HFF-Myc (cell line): ENCODE measurements at regions not wholly inside any gene's neighbourhood (a gene's known extent, or its start where the extent isn't known, plus 50 kb on each side); places are given as distances from the start of the nearest gene placed in this dataset.

ENCODE experiments used
- DNase-seq: peaks from one replicate; pipeline ENCODE4 v3.0.0-alpha.2; 2011; ENCODE audit warnings: low read depth; ENCODE audit errors: extremely low read depth
- H3K4me3 ChIP-seq: replicated peaks from 2 replicates; pipeline ENCODE4 v1.5.1; 2011; ENCODE audit warnings: low read depth, mild to moderate bottlenecking, control low read depth, low read length
- TF ChIP-seq, protein P1 (sequence below): IDR thresholded peaks from 2 replicates; pipeline ENCODE4 v1.5.1; 2012; ENCODE audit warnings: mild to moderate bottlenecking, low read depth, low read length, control low read depth; ENCODE audit errors: missing control alignments

- TF ChIP-seq, protein P1, sequence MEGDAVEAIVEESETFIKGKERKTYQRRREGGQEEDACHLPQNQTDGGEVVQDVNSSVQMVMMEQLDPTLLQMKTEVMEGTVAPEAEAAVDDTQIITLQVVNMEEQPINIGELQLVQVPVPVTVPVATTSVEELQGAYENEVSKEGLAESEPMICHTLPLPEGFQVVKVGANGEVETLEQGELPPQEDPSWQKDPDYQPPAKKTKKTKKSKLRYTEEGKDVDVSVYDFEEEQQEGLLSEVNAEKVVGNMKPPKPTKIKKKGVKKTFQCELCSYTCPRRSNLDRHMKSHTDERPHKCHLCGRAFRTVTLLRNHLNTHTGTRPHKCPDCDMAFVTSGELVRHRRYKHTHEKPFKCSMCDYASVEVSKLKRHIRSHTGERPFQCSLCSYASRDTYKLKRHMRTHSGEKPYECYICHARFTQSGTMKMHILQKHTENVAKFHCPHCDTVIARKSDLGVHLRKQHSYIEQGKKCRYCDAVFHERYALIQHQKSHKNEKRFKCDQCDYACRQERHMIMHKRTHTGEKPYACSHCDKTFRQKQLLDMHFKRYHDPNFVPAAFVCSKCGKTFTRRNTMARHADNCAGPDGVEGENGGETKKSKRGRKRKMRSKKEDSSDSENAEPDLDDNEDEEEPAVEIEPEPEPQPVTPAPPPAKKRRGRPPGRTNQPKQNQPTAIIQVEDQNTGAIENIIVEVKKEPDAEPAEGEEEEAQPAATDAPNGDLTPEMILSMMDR = no peak
- no peak overlapping the region for H3K4me3 ChIP-seq
- DNase-seq = no peak
Measured at GRCh38 chr18:51391215-51391614, 193.7 kb upstream of the MEX3C start.

- H3K4me3 ChIP-seq = no peak overlapping the region
Measured at GRCh38 chr18:51391731-51392130, 194.2 kb upstream of the MEX3C start.

DNA sequence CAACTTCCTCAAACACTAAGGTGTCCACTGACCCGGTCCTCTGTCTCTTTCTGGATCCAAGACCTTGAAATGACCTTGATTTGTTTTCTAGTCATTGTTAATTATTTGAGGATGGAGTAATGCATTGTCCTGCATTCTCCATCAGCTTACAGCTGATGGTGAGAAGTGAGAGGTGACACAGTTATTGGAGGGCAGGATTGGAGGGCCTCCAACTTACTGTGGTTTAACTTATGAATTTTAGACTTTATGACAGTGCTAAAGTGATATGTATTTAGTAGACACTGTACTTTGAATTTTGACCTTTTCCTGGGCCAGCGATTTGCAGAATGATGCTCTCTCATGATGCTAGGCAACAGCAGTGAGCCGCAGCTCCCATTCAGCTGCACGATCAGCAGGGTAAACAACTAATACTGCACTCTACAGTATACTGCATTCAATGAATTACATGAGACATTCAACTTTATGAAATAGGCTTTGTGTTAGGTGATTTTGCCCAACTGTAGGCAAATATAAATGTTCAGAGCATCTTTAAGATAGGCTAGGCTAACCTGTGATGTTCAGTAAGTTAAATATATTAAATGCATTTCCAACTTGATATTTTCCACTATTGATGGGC is 200.0 kb upstream of the MEX3C start:
- DNase-seq = no peak
- no peak overlapping the region for H3K4me3 ChIP-seq
- TF ChIP-seq, protein P1 = no peak

More at GRCh38 chr18:51391731-51392130, 194.2 kb upstream of the MEX3C start:
- TF ChIP-seq, protein P1 = no peak
- DNase-seq = no peak

DNA sequence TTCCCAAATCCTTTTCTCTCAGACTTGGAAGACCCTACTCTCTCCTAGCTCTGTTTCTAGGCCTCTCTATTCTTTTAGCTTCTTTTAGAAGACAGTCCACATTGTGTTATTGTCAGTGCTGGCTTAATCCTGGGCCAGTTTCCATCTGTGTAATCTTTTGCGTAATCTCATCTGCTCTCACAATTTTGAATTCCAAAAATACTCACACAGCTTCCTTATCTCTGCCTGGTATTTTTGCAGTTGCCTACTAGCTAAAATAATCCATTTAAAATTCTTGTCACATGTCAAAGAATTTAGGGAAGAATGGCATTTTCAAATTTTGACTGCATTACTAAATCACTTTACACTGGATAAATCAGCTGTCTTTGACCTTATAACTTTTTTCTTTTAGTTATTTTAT is 200.6 kb upstream of the MEX3C start:
- no peak overlapping the region for H3K4me3 ChIP-seq
- TF ChIP-seq, protein P1 = no peak
- DNase-seq = no peak

DNA sequence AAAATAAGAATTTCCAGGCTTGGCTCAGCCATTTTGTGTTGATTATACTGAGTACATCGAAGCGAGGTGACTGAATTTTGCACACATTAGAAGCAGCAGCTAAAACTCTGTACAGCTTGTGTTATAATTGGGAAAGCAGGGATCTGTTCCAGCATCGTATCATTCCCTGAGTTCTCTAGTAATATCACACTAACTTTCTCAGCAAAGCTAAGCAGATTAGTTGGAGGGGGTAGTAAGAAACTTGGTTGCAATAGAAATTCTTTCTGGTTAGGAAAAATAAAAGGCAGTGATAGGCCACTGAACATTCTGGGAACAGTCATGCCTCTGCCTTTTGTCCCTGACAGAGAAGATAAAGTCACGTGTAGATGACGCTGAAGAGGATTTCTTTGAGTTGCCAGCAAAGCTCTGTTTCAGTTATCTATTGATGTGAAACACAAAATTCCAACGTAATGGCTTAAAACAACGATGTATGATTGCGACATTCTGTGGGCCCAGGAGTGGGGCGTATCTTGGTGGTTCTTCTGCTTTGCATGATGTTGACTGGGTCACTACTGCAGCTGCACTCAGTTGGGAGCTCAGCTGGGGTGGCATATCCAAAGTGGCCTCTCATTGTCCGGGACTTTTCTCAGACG is 202.1 kb upstream of the MEX3C start:
- DNase-seq = no peak
- no peak overlapping the region for H3K4me3 ChIP-seq
- TF ChIP-seq, protein P1 = no peak

DNA sequence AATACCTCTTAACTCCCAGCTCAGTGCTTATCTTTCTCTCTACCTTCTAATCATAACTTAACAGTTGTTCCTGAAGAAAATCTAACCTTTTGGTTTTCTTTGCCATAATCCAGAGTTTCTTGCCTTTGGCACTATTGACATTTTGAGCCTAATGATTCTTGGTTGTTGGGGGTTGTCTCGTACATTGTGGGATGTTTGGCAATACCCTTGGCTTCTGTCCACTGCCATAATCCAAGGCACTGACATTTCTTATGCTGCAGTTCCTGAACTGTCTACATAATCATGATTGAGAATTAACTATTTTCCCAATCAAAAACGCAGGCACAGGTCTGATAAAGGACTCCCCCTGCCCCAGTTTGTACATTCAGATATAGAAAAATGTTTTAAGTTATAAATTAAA is 203.2 kb upstream of the MEX3C start:
- DNase-seq = no peak
- TF ChIP-seq, protein P1 = no peak
- no peak overlapping the region for H3K4me3 ChIP-seq
